Glutamatergic neuron (in vitro differentiated cells): ENCODE measurements at regions not wholly inside any gene's neighbourhood (a gene's known extent, or its start where the extent isn't known, plus 50 kb on each side); places are given as distances from the start of the nearest gene placed in this dataset.
A peak's percentile ranks its signal among the peaks of the same experiment; 100 is the strongest.

Source experiments
- DNase-seq: peaks from one replicate; pipeline ENCODE4 v3.0.0; 2022
- H3K27ac Mint-ChIP-seq: one replicate; pipeline ENCODE4 v1.8.0; 2020; ENCODE audit warnings: mild to moderate bottlenecking, mixed read lengths, inconsistent platforms; ENCODE audit not compliant: unreplicated experiment
- H3K27me3 Mint-ChIP-seq: one replicate; pipeline ENCODE4 v1.8.0; 2020; ENCODE audit warnings: mild to moderate bottlenecking, moderate library complexity, mixed read lengths, inconsistent platforms; ENCODE audit not compliant: unreplicated experiment
- H3K36me3 Mint-ChIP-seq: one replicate; pipeline ENCODE4 v1.8.0; 2020; ENCODE audit warnings: mild to moderate bottlenecking, mixed read lengths, inconsistent platforms; ENCODE audit not compliant: unreplicated experiment
- H3K4me1 Mint-ChIP-seq: one replicate; pipeline ENCODE4 v1.8.0; 2020; ENCODE audit warnings: mild to moderate bottlenecking, low read depth, mixed read lengths, inconsistent platforms; ENCODE audit not compliant: unreplicated experiment
- H3K4me3 Mint-ChIP-seq: one replicate; pipeline ENCODE4 v1.8.0; 2020; ENCODE audit warnings: mild to moderate bottlenecking, mixed read lengths, inconsistent platforms; ENCODE audit not compliant: unreplicated experiment
- H3K9me3 Mint-ChIP-seq: one replicate; pipeline ENCODE4 v1.8.0; 2020; ENCODE audit warnings: mild to moderate bottlenecking, moderate library complexity, mixed read lengths, inconsistent platforms; ENCODE audit not compliant: unreplicated experiment
- TF ChIP-seq, protein P1 (sequence below): fragments of 200-600 bp; sonication (generic); IDR thresholded peaks from one replicate; pipeline ENCODE4 v1.5.0; 2021; ENCODE audit not compliant: partially characterized antibody, unreplicated experiment

DNA sequence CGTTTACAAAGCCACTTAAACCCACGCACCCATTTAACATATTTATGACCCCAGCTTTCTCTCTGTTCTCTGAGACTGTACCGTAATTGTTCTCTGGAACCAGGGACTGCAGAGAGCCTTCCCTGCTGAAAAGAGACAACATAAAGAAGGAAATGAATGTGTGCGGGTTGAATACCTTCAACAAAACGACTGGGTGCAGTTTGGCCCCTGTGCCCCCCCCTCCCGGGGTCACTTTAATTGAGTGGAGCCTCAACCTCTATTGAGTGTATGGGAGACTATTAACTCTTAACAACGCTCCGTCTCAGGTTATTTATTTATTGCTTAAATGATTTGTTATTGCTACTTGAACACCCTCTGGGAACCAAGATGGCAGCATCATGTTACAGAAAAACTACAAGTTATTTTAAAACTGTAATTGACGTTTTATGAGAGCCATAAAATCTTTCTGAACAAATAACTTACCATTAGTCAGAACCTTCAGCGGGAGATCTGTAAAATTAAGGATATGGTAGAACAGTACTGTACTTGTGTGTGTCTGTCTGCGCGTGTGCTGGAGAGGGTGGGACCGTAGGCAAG, 70.6 kb downstream of the GAS1 start:
- no peak for DNase-seq
- peak overlapping the region; percentile 18 for H3K27ac Mint-ChIP-seq
- H3K9me3 Mint-ChIP-seq: no peaks in the 10 kb centered on the region
- no peaks in the 10 kb centered on the region for H3K27me3 Mint-ChIP-seq
- TF ChIP-seq, protein P1, sequence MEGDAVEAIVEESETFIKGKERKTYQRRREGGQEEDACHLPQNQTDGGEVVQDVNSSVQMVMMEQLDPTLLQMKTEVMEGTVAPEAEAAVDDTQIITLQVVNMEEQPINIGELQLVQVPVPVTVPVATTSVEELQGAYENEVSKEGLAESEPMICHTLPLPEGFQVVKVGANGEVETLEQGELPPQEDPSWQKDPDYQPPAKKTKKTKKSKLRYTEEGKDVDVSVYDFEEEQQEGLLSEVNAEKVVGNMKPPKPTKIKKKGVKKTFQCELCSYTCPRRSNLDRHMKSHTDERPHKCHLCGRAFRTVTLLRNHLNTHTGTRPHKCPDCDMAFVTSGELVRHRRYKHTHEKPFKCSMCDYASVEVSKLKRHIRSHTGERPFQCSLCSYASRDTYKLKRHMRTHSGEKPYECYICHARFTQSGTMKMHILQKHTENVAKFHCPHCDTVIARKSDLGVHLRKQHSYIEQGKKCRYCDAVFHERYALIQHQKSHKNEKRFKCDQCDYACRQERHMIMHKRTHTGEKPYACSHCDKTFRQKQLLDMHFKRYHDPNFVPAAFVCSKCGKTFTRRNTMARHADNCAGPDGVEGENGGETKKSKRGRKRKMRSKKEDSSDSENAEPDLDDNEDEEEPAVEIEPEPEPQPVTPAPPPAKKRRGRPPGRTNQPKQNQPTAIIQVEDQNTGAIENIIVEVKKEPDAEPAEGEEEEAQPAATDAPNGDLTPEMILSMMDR: no peak
- H3K4me3 Mint-ChIP-seq: no peak overlapping the region
- no peaks in the 10 kb centered on the region for H3K36me3 Mint-ChIP-seq
- no peaks in the 10 kb centered on the region for H3K4me1 Mint-ChIP-seq

DNA sequence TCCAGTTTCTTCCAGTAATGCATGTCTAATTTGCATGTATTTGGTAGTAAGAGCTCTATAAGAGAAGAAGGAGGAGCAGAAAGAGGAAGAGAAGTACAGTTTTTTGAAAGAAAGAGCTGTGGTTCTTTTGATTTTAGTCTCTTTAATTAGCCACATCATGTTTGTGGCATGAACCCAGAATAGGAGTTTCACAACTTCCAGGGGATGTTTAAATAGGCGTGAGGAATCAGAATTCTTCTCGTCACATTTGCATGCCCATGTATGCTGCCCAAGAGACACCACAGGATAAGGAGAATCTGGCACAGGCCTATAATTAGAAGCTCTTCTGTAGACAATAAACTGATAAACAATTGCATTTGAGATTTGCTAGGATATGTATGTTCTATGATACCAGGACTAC, 78.7 kb downstream of the GAS1 start:
- TF ChIP-seq, protein P1: no peak
- Mint-ChIP-seq H3K4me3 (no peak overlapping the region), H3K36me3 (no peaks in the 10 kb centered on the region), H3K27me3 (no peaks in the 10 kb centered on the region), H3K9me3 (no peaks in the 10 kb centered on the region), H3K27ac (no peak overlapping the region), H3K4me1 (no peaks in the 10 kb centered on the region)
- no peak for DNase-seq

DNA sequence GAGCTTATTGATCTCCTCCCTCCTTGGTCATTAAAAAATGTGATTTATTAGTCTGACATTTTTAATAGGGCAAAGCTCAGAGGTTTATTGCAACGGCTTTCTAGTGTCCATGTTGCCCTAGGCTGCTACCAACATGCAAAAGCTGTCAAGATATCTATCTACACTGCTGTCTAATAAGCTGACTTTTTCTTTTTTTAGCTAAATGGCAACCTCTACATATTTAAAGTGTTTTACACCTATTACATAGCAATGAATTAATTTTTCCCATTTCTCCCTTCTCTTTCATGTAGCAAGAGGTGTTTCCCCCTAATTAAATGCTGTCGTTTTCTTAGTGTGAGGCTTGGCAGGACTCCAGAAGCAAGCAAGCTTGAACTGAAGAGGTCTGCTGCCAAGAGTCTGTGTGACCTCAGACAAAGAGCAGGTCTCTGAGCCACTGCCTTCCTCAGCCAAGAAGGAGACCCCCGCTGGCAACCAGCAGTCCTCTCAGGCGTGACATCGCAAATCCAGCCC, 79.4 kb downstream of the GAS1 start:
- H3K4me3 Mint-ChIP-seq: no peak overlapping the region
- H3K36me3 Mint-ChIP-seq: no peaks in the 10 kb centered on the region
- H3K9me3 Mint-ChIP-seq: no peaks in the 10 kb centered on the region
- no peak overlapping the region for H3K27ac Mint-ChIP-seq
- DNase-seq: no peak
- H3K4me1 Mint-ChIP-seq: no peaks in the 10 kb centered on the region
- TF ChIP-seq, protein P1: no peak
- no peaks in the 10 kb centered on the region for H3K27me3 Mint-ChIP-seq

GRCh38 chr9:86865952-86866351, 81.4 kb downstream of the GAS1 start:
- Mint-ChIP-seq H3K9me3 (no peaks in the 10 kb centered on the region), H3K4me3 (no peak overlapping the region), H3K36me3 (no peaks in the 10 kb centered on the region), H3K27me3 (no peaks in the 10 kb centered on the region), H3K4me1 (no peaks in the 10 kb centered on the region), H3K27ac (no peak overlapping the region)
- DNase-seq: no peak
- TF ChIP-seq, protein P1: no peak

GRCh38 chr9:86860006-86860405, 87.3 kb downstream of the GAS1 start:
- Mint-ChIP-seq H3K4me3 (no peak overlapping the region), H3K9me3 (no peaks in the 10 kb centered on the region), H3K27me3 (no peaks in the 10 kb centered on the region), H3K36me3 (no peaks in the 10 kb centered on the region), H3K4me1 (peaks cover 7% of the 10 kb centered on the region), H3K27ac (no peak overlapping the region)
- DNase-seq: no peak
- TF ChIP-seq, protein P1: no peak
